Coronary artery (tissue), 2 donors: ENCODE measurements at regions not wholly inside any gene's neighbourhood (a gene's known extent, or its start where the extent isn't known, plus 50 kb on each side); places are given as distances from the start of the nearest gene placed in this dataset.

Source experiments
- DNase-seq: peaks from one replicate; pipeline ENCODE4 v3.0.0-alpha.2; 2017; ENCODE audit warnings: low spot score
- H3K27ac ChIP-seq, 2 donors: fragments of 200-600 bp; sonication (generic); one replicate each; pipeline ENCODE4 v1.5.1; 2016 to 2019
- H3K4me3 ChIP-seq: fragments of 200-600 bp; sonication (generic); 2 replicates; pipeline ENCODE4 v1.5.1; 2016; ENCODE audit warnings: mild to moderate bottlenecking, moderate library complexity
- CTCF ChIP-seq: fragments of 200-600 bp; sonication (generic); IDR thresholded peaks from one replicate; pipeline ENCODE4 v1.5.1; 2019; ENCODE audit warnings: antibody characterized with exemption

GRCh38 chr11:128103278-128103873 lies 484.0 kb downstream of the ETS1 start:
- Histone ChIP-seq H3K4me3 (no peak overlapping the region), H3K27ac (no peak overlapping the region)
- TF ChIP-seq CTCF, result no peak
- DNase-seq, result no peak

DNA sequence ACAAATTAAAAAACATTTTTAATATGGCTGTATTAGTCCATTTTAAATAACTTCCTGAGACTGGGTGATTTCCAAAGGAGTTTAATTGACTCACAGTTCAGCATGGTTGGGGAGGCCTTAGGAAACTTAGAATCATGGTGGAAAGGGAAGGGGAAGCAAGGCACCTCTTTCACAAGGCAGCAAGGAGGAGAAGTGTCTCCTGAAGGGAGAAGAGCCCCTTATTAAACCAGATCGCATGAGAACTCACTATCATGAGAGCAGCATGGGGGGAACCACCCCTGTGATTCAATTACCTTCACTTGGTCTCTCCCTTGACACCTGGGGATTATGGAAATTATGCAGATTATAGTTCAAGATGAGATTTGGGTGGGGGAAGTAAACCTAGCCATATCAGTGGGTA lies 488.6 kb downstream of the ETS1 start:
- TF ChIP-seq CTCF, result no peak
- H3K4me3 ChIP-seq, result no peak overlapping the region
- DNase-seq, result no peak
- no peak overlapping the region for H3K27ac ChIP-seq

- Histone ChIP-seq H3K27ac (peak overlapping the region in 1 of 2 donors; percentile 45), H3K4me3 (no peak overlapping the region)
- DNase-seq, result no peak
- TF ChIP-seq CTCF, result no peak
Measured at GRCh38 chr11:128095466-128095981, 491.8 kb downstream of the ETS1 start.

GRCh38 chr11:128093689-128094088 lies 493.7 kb downstream of the ETS1 start:
- no peak overlapping the region for H3K27ac ChIP-seq

DNA sequence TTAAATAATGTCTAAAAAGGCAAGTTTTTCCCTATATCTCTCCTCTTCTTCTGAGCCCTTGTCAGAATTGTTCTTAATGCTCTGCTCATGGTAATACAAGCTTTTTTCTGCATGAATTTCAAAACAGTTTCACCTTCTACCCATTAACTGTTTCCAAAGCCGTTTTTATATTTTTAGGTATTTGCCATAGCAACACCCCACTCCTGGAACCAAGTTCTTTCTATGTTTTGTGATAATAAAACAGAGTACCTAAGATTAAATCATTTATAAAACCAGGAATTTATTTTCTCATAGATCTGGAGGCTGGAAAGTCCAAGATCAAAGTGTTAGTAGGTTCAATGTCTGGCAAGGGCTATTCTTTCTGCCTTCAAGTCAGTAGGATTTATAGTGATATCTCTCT lies 497.4 kb downstream of the ETS1 start:
- TF ChIP-seq CTCF, result no peak
- Histone ChIP-seq H3K27ac (no peak overlapping the region), H3K4me3 (no peak overlapping the region)
- no peak for DNase-seq

More at GRCh38 chr11:128093689-128094088, 493.7 kb downstream of the ETS1 start:
- no peak for TF ChIP-seq CTCF
- H3K4me3 ChIP-seq, result no peak overlapping the region
- DNase-seq, result no peak

GRCh38 chr11:128086794-128087193 lies 500.6 kb downstream of the ETS1 start:
- DNase-seq, result no peak
- TF ChIP-seq CTCF, result no peak
- H3K4me3 ChIP-seq, result no peak overlapping the region
- no peak overlapping the region for H3K27ac ChIP-seq

DNA sequence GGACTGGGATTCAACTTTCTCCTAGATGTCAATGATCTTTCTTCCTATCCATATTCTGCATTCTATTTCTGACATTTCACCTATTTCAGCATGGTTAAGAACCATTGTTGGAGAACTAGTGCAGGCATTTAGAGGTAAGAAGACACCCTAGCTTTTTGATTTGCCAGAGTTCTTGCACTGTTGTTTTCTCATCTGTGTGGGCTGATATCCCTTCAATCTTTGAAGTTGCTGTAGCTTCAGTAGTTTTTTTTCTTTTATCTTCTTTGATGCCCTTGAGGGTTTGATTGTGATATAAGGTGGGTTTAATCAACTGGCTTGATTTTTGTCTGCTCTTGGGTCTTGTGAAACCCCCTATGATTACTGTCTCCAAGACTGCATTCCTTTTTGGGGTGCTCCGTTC lies 502.1 kb downstream of the ETS1 start:
- no peak overlapping the region for H3K27ac ChIP-seq
- TF ChIP-seq CTCF, result no peak

More for the DNA sequence above, 502.1 kb downstream of the ETS1 start:
- H3K4me3 ChIP-seq, result no peak overlapping the region
- no peak for DNase-seq
